ENCODE measurements at regions not wholly inside any gene's neighbourhood (a gene's known extent, or its start where the extent isn't known, plus 50 kb on each side); places are given as distances from the start of the nearest gene placed in this dataset.

DNA sequence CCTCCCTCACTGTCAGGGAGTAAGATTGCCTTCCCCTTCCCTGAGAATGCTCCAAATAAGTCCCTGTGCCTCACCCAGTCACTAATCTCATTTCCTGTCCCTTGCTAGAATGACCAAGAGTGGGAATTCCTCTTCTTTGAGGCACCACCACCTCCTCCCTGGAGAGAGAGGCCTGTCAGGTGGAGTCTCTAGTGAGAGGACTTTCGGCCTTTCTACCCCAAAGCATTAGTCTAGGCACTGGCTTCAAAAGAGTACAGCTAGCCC is 145.0 kb downstream of the PTPN20 start:
- TF ChIP-seq, protein P1, sequence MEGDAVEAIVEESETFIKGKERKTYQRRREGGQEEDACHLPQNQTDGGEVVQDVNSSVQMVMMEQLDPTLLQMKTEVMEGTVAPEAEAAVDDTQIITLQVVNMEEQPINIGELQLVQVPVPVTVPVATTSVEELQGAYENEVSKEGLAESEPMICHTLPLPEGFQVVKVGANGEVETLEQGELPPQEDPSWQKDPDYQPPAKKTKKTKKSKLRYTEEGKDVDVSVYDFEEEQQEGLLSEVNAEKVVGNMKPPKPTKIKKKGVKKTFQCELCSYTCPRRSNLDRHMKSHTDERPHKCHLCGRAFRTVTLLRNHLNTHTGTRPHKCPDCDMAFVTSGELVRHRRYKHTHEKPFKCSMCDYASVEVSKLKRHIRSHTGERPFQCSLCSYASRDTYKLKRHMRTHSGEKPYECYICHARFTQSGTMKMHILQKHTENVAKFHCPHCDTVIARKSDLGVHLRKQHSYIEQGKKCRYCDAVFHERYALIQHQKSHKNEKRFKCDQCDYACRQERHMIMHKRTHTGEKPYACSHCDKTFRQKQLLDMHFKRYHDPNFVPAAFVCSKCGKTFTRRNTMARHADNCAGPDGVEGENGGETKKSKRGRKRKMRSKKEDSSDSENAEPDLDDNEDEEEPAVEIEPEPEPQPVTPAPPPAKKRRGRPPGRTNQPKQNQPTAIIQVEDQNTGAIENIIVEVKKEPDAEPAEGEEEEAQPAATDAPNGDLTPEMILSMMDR (IDR thresholded peaks at IDR 0.05): no peak
- TF ChIP-seq EZH2 (IDR thresholded peaks at IDR 0.05; ENCODE audit: borderline replicate concordance, insufficient read depth, low read depth, low read length, poor library complexity, severe bottlenecking): no peak
